Endodermal cell (in vitro differentiated cells): ENCODE measurements at regions not wholly inside any gene's neighbourhood (a gene's known extent, or its start where the extent isn't known, plus 50 kb on each side); places are given as distances from the start of the nearest gene placed in this dataset.

Experiments used
- DNase-seq: peaks from one replicate; pipeline ENCODE4 v3.0.0-alpha.2; 2017
- H3K27ac ChIP-seq: 2 replicates; pipeline ENCODE4 v1.5.1; 2013; ENCODE audit warnings: mild to moderate bottlenecking, low read depth, low read length, moderate library complexity
- H3K27me3 ChIP-seq: 2 replicates; pipeline ENCODE4 v1.6.1; 2013; ENCODE audit warnings: mild to moderate bottlenecking, low read length, moderate library complexity; ENCODE audit not compliant: insufficient read depth, control insufficient read depth, poor library complexity, severe bottlenecking
- H3K36me3 ChIP-seq: 2 replicates; pipeline ENCODE4 v1.7.0; 2013; ENCODE audit warnings: mild to moderate bottlenecking, low read length, moderate library complexity; ENCODE audit not compliant: control insufficient read depth, insufficient read depth
- H3K4me1 ChIP-seq: one replicate; pipeline ENCODE4 v1.7.0; 2013; ENCODE audit warnings: low read length; ENCODE audit not compliant: control insufficient read depth, insufficient read depth
- H3K4me3 ChIP-seq: 2 replicates; pipeline ENCODE4 v1.5.1; 2013; ENCODE audit warnings: mild to moderate bottlenecking, low read length, moderate library complexity
- H3K9ac ChIP-seq: 2 replicates; pipeline ENCODE4 v1.6.1; 2013; ENCODE audit warnings: mild to moderate bottlenecking, low read length, moderate library complexity; ENCODE audit not compliant: poor library complexity, severe bottlenecking; ENCODE audit errors: extremely low read depth
- H3K9me3 ChIP-seq: 2 replicates; pipeline ENCODE4 v1.6.1; 2013; ENCODE audit warnings: mild to moderate bottlenecking, low read length, moderate library complexity; ENCODE audit not compliant: control insufficient read depth
- H3K27ac Mint-ChIP-seq: 2 replicates; pipeline ENCODE4 v1.8.0; 2020; ENCODE audit warnings: mixed read lengths
- H3K27me3 Mint-ChIP-seq: 2 replicates; pipeline ENCODE4 v1.8.0; 2021; ENCODE audit warnings: mild to moderate bottlenecking, mixed read lengths; ENCODE audit not compliant: insufficient read depth
- H3K36me3 Mint-ChIP-seq: 2 replicates; pipeline ENCODE4 v1.8.0; 2020; ENCODE audit warnings: low read depth, mixed read lengths
- H3K4me1 Mint-ChIP-seq: 2 replicates; pipeline ENCODE4 v1.8.0; 2020; ENCODE audit warnings: mixed read lengths
- H3K4me3 Mint-ChIP-seq: 2 replicates; pipeline ENCODE4 v1.8.0; 2020; ENCODE audit warnings: mild to moderate bottlenecking, moderate library complexity, mixed read lengths
- H3K9me3 Mint-ChIP-seq: 2 replicates; pipeline ENCODE4 v1.8.0; 2020; ENCODE audit warnings: mild to moderate bottlenecking, mixed read lengths
- CTCF ChIP-seq: fragments of 200-600 bp; sonication (generic); conservative IDR thresholded peaks from 2 replicates; pipeline ENCODE4 v1.5.0; 2021; ENCODE audit warnings: antibody characterized with exemption, mild to moderate bottlenecking
- WGBS, 2 experiments: methylation state at CpG; one replicate each; pipeline versions ENCODE4 v1.1.5 to v1.1.7; 2013; ENCODE audit warnings: missing lambda C conversion rate in 2 of 2, mixed read lengths in 1 of 2; ENCODE audit not compliant: insufficient coverage in 1 of 2, insufficient read length in 1 of 2; 5-methylcytosine and 5-hydroxymethylcytosine counted together

GRCh38 chrX:138058931-138059330, 493.0 kb downstream of the ZIC3 start:
- Mint-ChIP-seq H3K4me3 (no peak overlapping the region), H3K36me3 (no peaks in the 10 kb centered on the region), H3K4me1 (peaks cover 17% of the 10 kb centered on the region), H3K27ac (no peak overlapping the region), H3K27me3 (peaks cover 10% of the 10 kb centered on the region), H3K9me3 (peaks cover 21% of the 10 kb centered on the region)
- H3K9me3 ChIP-seq: no peaks in the 10 kb centered on the region
- no peak overlapping the region for H3K9ac ChIP-seq
- H3K36me3 ChIP-seq: no peaks in the 10 kb centered on the region
- 87 to 100% methylated on average over 1 to 5 of the region's 5 CpGs for WGBS, 2 experiments
- no peaks in the 10 kb centered on the region for H3K4me1 ChIP-seq
- TF ChIP-seq CTCF: no peak
- no peak overlapping the region for H3K27ac ChIP-seq
- no peaks in the 10 kb centered on the region for H3K27me3 ChIP-seq
- H3K4me3 ChIP-seq: no peak overlapping the region
- DNase-seq: no peak

- no peaks in the 10 kb centered on the region for H3K27me3 Mint-ChIP-seq
- TF ChIP-seq CTCF: no peak
Measured at GRCh38 chrX:138067415-138067814, 501.5 kb downstream of the ZIC3 start.

GRCh38 chrX:138073626-138074025, 507.7 kb downstream of the ZIC3 start:
- Histone ChIP-seq H3K4me1 (no peaks in the 10 kb centered on the region), H3K9ac (no peak overlapping the region), H3K9me3 (no peaks in the 10 kb centered on the region), H3K4me3 (no peak overlapping the region), H3K36me3 (no peaks in the 10 kb centered on the region), H3K27ac (no peak overlapping the region), H3K27me3 (no peaks in the 10 kb centered on the region)
- H3K4me1 Mint-ChIP-seq: no peaks in the 10 kb centered on the region
- 90 to 92% methylated on average over 7 to 15 of the region's 15 CpGs for WGBS, 2 experiments
- H3K27ac Mint-ChIP-seq: no peak overlapping the region
- H3K36me3 Mint-ChIP-seq: no peaks in the 10 kb centered on the region
- H3K4me3 Mint-ChIP-seq: no peak overlapping the region
- no peak for DNase-seq
- no peaks in the 10 kb centered on the region for H3K27me3 Mint-ChIP-seq
- peaks cover 49% of the 10 kb centered on the region for H3K9me3 Mint-ChIP-seq
- no peak for TF ChIP-seq CTCF

More at GRCh38 chrX:138067415-138067814, 501.5 kb downstream of the ZIC3 start:
- H3K4me1 Mint-ChIP-seq: no peaks in the 10 kb centered on the region
- Histone ChIP-seq H3K4me1 (no peaks in the 10 kb centered on the region), H3K27ac (no peak overlapping the region), H3K27me3 (no peaks in the 10 kb centered on the region), H3K9ac (no peak overlapping the region), H3K36me3 (no peaks in the 10 kb centered on the region), H3K4me3 (no peak overlapping the region), H3K9me3 (no peaks in the 10 kb centered on the region)
- no peak overlapping the region for H3K4me3 Mint-ChIP-seq
- H3K36me3 Mint-ChIP-seq: no peaks in the 10 kb centered on the region
- no peak for DNase-seq
- no peak overlapping the region for H3K27ac Mint-ChIP-seq
- H3K9me3 Mint-ChIP-seq: peaks cover 10% of the 10 kb centered on the region
